ENCODE measurements at regions not wholly inside any gene's neighbourhood (a gene's known extent, or its start where the extent isn't known, plus 50 kb on each side); places are given as distances from the start of the nearest gene placed in this dataset.
"Not testable (repeated sequence)": the region's sequence is repeated elsewhere in the genome, so short reads cannot be mapped to it uniquely, and the experiment has no call there.

DNA sequence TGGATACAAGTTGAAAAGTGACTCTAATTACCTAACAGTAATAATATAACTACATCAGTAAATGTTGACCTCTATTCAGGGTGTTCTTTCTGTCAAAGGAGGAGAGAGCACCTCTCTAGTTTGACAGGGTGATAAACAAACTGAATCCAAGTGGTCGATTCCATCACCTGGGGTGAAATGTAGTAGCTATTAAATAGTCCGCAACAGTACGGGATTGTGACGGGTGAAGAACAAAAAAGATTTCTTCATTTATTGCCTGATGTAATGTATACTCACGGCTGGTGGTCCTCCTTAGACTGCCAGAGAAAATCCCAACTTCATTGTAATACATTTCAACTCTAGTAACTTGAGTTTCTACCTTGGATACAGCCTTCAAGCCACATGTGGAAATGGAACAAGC is 292.5 kb upstream of the CELF2 start:
- DNase-seq, result no peak

DNA sequence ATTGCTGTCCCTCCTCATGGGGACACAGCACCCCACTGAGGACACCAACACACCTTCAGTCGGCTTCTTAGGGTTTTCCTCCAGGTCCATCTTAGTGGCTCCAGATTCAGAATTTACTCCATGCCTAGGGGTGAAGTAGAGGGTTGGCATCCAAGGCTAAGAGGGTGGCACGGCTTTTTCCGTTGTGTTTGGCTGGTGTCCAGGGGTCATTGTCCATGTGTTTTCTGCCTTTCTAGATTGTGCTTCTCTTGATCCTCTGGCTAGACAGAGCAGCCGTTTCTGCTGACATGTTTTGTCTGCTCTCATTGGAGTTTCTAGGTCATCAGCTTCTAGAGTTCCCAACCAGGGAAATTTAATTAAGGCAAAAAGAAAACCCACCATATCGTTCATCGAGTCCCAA is 291.6 kb upstream of the CELF2 start:
- no peak for DNase-seq

DNA sequence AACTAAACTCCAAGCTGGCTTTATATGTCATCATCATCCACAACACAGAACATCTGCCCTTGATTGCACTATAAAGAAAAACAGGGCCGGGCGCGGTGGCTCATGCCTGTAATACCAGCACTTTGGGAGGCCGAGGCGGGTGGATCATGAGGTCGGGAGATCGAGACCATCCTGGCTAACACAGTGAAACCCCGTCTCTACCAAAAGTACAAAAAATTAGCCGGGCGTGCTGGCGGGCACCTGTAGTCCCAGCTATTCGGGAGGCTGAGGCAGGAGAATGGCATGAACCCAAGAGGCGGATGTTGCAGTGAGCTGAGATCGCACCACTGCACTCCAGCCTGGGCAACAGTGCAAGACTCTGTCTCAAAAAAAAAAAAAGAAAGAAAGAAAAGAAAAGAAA is 290.3 kb upstream of the CELF2 start:
- DNase-seq, result not testable (repeated sequence)

DNA sequence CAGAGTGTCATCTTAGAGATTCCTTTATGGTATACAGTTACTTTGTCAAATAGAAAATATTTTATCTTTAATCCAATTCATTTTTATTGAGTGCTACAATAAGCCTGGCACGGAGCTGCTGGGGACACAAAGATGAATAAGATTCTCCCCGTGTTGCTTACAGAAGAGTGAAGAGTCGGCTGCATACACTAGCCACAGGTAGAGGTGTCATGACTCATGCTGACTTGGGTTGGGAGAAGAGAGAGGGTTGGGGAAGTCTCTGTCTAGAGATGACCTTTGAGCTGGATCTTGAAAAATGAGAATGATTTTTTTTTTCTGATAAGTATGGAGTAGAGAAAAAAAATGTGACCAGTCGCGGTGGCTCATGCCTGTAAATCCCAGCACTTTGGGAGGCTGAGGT is 289.9 kb upstream of the CELF2 start:
- DNase-seq, result no peak

DNA sequence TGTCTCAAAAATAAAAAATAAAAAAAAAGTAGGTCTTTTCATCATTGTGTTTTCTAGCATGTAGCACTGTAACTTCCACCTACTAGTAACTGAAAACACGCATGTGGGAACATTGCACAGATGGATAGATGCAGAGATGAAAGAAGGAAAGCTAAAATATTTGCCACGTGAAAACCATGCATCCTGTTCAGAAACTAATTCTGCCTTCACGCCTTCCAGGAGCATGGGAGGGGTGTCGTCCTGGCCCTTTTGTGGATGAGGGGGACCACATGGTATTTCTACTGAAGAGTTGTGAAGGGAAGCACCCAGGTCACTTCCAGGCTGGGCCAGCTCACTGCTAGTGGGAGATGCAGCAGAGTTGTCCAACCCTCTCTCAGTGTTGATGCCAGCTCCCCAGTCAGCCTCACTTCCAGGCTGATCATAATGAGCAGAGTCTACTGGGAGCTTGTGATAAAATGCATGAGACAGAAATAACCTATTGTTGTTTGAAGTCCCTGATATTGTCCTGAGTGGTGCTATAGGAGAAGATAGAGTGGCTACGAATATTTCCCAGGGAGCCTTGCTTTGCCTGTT is 287.1 kb upstream of the CELF2 start:
- no peak for DNase-seq

DNA sequence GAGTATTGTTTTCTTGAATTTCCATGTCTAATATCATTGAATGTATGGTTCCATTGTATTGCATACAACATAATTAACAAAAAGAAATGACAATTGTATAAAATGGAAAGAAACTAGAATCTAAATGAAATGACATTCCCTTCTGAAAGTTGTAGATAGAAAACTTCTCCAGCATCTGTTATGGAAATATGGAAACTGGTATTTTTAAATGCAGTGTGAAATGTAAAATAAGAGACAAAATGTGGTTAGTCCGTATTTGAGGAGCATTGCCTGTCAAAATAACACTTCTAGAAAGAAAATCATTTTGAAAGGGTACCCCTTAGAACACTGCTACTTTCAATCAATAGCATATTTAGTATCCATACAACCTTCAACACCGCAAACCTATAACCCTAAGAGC is 286.3 kb upstream of the CELF2 start:
- no peak for DNase-seq

DNA sequence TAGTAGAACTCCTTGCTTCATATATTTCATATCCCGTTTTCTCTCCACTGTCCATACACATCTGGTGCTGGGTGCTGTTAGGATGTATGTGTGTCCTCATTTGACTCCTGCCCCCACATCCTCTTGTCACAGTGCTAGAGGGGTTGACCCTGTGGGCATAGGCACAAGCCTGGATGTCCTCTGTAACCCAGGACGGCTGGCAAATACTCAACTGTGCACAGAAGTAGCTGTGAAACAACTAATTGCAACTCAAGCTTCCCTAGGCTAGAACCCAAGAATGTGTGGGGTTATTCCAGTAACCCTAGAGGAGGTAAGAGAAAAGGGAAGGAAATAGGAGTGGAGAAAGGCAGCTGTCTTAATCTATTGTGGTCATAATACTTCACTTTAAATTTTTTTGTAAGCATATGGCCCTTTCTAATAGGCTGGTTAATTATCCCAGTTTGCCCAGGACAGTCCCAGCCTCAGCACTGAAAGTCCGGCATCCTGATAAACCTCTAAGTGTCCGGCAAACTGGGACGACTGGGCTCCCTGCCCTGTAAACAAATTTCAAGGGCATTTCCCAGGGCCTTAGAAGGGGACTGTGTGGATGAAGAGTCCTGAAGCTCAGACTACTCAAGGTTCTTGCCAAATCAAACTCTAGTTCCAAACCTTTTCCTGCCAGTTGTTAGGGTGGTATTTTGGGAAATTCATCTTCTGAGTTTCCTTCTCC is 283.2 kb upstream of the CELF2 start:
- no peak for DNase-seq

DNA sequence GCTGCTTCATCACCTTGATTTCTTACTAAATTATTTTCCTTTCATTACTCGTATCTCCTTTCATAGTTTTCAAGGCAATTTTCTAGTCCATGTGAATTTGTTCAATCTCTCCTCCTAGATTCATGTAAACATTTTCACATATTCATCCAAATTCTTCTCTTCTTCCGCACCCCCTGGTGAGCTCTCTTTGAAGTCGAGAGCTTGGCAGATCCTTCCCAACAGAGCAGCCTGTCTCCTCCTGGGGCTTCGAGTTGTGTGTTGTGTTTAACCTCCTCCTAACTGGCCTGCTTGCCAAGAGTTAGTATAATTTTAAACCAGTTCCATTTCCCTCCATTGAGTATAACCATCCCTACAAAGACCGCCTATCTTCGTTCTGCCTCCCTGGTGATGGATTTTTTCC is 272.4 kb upstream of the CELF2 start:
- no peak for DNase-seq

DNA sequence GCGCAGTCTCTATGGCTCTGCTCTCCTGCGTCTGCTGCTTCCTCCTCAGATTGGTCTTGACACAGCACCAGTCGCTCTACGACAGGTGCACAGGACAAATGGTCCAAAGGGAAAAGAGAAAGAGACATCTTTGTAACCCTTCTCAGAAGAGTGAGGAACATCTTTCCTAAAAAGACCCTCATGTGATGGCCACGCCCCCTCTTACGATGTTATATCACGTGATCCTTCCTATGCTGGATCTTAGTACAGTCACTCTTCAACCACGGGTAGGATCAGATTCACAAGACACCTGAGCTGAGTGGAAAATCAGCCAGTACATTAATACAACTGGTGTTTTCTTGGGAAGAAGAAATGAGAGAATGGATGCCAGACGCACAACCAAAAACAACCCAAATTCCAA is 262.2 kb upstream of the CELF2 start:
- DNase-seq, result no peak

DNA sequence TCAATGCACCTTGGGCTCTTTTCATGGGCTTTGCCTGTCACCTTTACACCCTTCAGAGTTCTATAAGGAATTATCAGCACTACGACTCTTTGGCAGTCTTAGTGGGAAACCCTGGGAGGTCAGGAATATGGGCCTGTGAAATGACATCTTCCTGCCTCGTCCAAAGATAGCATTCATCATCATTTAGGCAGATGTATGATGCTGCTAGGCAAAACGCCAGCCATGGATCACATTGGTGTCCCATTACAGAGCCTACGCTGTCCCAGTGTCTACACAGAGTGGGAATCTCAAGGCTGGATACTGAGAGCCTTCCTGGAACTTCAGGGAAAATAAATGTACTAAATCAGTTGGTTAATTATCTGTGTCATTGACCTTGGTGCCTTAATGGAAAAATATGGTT is 259.4 kb upstream of the CELF2 start:
- DNase-seq, result no peak

DNA sequence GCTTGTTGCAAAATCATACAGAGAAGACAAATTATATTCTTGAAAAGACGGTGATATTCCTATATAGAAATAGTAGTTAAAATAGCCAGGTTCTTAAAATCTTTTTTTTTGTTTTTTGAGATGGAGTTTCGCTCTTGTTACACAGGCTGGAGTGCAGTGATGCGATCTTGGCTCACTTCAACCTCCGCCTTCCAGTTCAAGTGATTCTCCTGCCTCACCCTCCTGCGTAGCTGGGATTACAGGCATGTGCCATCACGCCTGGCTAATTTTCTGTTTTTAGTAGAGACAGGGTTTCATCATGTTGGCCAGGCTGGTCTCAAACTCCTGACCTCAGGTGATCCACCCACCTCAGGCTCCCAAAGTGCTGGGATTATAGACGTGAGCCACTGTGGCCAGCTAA is 257.9 kb upstream of the CELF2 start:
- not testable (repeated sequence) for DNase-seq

DNA sequence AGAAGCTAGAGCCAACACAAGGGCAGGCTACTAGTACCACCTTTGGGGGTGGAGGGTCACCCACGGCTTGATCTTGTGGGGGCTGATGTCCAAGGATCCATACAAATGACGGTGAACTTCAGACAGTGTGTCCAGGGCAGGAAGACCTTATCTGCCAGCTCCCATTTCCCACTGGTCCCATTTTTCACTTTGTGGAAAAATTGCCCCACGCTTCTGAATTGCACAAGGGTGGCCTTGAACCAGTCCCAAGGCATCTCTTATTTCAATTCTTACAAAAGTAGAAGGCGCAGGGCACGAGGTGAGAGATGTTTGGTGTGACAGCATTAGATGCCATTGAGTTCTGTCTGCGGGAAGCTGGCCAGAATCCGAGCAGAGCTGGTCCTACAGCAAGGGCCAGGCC is 252.7 kb upstream of the CELF2 start:
- no peak for DNase-seq

DNA sequence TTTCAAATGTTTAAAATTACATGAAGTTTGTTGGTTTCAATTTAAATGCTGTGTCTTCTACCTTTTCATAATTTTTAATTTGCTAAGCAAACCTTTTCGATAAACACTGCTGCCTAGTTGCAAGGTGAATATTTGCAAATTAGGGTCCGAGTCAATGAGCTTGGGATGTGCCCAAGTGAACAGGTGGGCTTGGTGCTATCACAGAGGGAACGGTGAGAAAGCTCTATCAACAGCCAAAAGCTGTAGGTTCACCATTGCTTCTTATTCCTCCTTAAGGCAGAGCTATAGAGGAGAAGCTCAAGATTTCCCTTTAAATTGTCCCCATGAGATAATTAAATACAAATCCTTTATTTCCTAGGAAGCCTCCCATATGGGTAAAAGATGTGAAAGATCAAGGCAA is 245.3 kb upstream of the CELF2 start:
- no peak for DNase-seq

DNA sequence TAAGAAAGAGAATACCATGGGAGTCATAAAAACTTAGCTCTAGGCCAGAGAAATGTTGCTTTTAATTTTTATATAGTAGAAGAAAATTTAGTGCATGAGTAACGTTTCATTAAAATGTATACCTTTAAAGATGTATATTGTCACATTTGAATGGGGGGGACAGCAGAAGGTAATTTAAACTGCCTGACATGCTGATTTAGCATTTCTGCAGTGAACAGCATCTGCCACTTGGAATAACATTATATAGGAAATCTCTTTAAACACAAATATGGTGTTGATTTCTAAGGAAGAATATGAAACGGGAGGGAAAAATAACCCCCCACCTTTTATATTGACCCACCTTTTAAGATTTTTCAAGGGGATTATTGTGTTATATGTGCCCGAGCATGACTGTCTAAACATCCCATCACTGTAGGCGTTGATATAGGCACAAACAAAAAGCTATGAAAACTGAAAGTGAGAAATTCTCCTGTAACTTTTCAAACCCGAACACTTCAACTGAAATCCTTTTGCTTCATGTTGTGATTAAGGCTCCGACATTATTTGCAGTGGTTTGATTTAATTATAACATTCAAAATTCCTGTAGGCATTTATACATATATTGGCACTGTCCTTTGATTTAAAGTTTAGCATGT is 244.7 kb upstream of the CELF2 start:
- DNase-seq, result no peak

DNA sequence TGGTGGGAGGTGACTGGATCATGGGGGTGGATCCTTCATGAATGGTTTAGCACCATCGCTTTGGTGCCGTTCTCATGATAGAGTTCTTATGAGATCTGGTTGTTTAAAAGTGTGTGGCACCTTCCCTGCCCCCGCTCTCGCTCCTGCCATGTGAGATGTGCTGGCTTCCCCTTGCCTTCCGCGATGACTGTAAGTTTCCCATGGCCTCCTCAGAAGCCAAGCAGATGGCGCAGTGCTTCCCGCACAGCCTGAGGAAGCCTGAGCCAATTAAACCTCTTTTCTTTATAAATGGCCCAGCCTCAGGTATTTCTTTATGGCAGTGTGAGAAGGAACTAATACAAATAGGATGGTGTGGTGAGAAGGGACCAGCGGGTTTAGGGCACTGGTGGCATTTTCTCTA is 243.3 kb upstream of the CELF2 start:
- DNase-seq, result no peak

DNA sequence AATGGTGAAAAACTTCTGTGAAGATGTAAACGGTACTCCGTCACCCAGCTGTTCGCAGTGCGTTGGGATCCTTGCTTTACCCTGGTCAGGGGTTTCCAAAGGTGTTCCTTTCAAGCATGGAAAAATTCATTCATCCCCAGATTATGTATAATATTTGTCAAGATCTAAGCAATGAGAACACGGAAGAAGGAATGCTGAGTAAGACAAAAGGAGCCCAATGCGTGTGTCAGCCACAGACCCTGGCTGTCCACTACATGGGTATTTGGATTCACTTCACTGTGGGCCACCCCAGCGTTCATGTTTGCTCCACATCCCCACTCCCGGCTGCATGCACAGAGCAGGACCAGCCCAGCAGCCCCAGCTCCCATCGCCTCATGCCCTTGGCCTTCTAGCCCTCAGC is 241.3 kb upstream of the CELF2 start:
- no peak for DNase-seq

DNA sequence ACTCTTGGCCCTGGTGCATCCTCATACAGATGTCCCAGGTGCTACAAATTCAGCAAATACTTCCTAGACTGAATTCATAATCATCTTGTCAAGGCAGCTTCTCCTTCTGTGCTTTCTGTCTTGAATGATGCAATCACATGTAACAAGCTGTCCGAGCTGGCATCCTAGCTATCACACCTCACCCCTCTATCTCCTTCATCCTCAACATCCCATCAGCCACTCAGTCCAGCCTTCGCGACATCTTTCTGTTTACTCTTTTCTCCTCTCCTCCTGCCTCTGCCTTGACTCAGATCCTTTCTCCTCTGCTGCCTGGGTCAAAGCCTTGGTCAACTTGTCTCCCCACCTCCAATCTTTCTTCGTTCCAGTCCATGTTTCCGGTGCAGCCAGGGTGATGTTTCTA is 240.4 kb upstream of the CELF2 start:
- DNase-seq, result no peak

DNA sequence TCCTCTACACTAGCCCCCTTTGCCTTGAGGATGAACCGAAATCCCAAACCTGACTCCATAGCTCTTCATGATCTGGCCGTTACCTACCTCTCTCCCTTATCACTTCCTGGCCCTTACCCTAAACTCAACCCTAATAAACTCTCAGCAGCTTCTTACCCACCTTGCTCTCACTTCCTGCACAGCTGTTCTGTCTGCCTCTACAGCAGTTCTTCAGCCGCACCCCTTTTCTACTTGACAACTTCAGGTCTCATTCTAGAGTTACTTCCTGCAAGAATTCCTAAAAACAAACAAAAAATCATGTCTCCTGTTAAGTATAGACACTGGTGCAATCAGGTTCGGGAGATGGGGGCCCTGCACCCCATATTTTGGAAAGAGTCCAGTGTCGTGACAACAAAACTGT is 239.9 kb upstream of the CELF2 start:
- DNase-seq, result no peak

DNA sequence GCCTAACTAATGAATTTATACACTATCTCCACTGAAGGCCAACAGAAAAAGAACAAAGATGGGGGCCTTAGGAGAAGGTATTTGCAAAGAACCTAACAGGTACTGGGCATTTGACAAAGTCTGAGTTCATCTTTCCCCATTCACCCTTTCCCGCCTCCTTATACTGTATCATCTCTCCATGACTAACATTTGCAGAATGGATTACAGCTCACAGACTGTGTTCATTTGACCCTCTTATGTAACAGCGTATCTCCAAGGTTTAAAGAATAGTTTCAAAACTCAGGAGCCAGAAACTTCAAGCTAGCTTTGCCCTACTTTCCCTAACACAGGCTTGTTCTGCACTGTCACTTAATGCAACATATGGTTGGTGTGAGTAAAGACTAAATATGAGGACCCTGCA is 238.7 kb upstream of the CELF2 start:
- no peak for DNase-seq

DNA sequence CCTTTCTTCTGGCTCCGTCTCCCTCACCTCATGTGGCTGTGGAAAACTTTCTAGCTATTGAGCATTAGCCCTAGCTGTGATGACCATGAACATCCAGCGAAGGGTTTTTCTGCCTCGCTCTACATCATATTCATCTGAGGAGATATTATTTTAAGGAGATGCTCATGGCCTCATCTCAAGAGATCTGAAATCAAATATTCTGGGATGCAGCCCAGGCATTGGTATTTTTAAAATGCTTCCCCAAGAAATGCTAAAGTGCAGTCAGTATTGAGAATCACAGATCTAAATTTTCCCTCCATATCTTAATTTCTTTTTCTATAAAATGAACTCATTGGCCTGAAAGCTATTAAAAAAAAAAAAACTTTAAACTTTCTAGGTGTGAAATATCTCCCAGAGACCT is 238.2 kb upstream of the CELF2 start:
- DNase-seq, result no peak

DNA sequence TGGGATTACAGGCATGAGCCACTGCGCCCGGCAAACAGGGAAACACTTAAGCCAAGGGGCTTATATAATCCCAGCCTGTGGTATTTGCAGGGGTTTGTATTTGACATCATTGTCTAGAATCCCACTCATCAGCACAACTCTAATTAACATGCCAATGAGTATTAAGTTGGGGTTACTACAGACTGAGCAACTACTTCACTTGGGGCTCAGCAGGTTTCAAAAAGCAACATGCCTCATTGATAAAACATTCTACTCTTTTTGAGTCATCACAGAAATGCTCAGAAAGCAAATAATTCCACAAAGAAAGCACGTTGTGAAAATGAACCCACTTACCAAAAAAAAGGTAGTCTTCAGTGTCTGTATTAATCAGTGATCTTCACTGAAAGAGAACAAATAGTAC is 236.9 kb upstream of the CELF2 start:
- no peak for DNase-seq

DNA sequence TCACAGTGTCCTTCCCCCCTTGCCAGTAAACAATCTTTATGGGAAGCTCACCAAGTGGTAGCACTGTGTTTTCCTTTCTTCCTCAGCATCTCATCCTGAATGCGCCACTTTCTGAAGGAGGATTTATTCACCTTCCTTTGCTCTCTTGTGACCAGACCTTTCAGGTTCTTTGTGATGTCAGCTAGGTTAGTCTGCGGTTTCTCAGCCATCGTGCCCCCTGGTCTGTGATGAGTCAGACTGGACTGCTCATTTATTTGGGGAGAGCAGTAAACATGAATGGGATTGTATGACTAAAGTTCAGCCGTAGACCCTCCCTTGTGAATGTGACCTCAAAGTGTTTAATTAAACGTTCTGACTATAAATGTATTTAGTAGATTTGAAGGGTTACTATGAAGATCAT is 235.1 kb upstream of the CELF2 start:
- no peak for DNase-seq

DNA sequence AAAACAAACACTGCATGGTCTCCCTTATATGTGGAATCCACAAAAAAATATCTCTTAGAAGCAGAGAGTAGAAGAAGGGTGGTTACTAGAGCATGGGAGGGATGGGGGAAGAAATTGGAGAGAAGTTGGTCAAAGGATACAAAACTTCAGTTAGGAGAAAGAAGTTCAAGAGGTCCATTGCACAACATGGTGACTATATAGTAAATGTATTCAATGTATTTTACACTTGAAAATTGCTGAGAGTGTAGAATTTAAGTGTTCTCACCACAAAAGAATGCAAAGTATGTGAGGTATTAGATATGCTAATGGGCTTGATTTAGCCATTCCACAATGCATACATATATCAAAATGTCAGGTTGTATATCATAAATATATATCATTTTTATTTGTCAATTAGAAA is 232.0 kb upstream of the CELF2 start:
- DNase-seq, result no peak

DNA sequence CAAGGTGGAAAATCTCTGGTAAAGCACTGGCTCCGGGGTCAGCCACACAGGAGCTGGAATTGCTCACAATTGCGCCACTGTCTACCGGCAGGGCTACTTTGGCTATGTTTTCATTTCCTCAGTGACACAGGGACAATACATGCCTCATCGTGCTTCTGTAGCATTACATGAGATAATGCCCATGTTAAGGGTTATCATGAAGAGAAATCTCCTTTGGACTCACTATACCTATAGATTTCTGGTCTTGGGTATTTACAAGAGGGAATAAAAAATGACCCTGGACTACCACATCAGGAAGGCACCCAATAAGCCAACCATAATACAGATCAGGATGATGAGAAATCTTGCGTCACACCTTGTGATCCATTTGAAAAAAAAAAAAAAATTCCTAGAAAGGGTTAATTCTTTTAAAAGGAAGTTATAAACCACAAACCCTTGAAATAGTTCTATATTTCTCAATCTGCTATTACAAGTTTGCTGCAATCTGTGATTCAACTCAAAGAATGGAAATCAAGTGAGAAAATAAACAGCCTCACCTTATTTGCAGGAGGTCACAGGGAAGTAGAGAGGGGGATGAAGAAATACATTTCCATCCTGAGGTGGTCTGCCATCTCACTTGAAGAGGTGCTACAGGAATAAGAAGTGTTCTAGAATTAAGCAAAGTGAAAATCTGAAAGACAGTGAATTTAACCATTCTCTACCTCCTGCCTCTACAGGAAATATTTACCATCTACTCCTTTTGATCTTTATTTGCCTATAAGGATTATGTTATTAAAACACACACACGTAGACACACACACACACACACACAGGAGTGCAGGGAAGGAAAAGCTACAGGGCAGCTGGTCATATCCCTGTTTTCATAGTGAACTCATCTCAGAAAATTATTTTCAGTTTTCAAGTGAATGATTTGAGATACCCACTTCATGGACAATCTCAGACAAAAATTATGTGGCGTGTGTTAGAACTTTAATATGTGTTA is 231.3 kb upstream of the CELF2 start:
- DNase-seq, result no peak

All from stimulated activated CD4-positive, alpha-beta T cell treated with anti-CD3 and anti-CD28 coated beads, Interleukin-2, amount 100 ng/mL, for 24 hours (primary cell).